HepG2 (cell line): ENCODE measurements at regions not wholly inside any gene's neighbourhood (a gene's known extent, or its start where the extent isn't known, plus 50 kb on each side); places are given as distances from the start of the nearest gene placed in this dataset.

Source experiments
- SIN3A ChIP-seq: IDR thresholded peaks from 2 replicates; pipeline ENCODE4 v1.6.1; 2011; ENCODE audit warnings: low read depth, mild to moderate bottlenecking, control low read depth, low read length, borderline replicate concordance
- SMAD3 ChIP-seq: sonication (generic); formaldehyde crosslinking; IDR thresholded peaks from 2 replicates; pipeline ENCODE4 v1.4.0; 2020; ENCODE audit warnings: missing genetic modification reagents
- SRY ChIP-seq: sonication (generic); formaldehyde crosslinking; IDR thresholded peaks from 2 replicates; pipeline ENCODE4 v1.8.0; 2022; ENCODE audit warnings: mild to moderate bottlenecking, missing genetic modification reagents
- TAF1 ChIP-seq: sonication (generic); formaldehyde crosslinking; IDR thresholded peaks from 2 replicates; pipeline ENCODE4 v1.4.0; 2020; ENCODE audit warnings: missing genetic modification reagents
- TF ChIP-seq, protein P1 (sequence below): IDR thresholded peaks from 2 replicates; pipeline ENCODE4 v1.6.1; 2016
- TF ChIP-seq, protein P2 (sequence below): sonication (generic); formaldehyde crosslinking; IDR thresholded peaks from 2 replicates; pipeline ENCODE4 v1.5.1; 2020; ENCODE audit warnings: mild to moderate bottlenecking, missing genetic modification reagents

DNA sequence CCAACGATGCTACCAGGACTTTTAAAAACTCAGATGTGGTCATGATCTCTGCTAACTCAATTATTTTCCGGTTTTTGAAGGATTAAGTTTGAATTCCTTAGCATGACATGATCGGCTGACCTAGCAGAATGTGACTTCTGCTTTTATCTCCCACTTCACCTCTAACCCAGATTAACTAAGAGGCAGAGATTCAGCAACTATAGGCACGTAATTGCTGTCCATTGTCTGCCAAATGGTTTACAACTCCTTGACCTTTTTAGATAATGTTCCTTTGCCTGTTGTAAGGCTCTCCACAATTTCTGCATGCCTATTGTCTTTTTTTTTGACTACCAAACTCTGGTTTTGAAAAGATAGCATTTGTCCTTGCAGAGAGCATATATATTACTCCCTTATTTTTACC lies 268.2 kb downstream of the BRINP1 start:
- TF ChIP-seq, protein P1, sequence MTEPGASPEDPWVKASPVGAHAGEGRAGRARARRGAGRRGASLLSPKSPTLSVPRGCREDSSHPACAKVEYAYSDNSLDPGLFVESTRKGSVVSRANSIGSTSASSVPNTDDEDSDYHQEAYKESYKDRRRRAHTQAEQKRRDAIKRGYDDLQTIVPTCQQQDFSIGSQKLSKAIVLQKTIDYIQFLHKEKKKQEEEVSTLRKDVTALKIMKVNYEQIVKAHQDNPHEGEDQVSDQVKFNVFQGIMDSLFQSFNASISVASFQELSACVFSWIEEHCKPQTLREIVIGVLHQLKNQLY (CRISPR knock-in tag): no peak
- no peak for TF ChIP-seq TAF1
- TF ChIP-seq, protein P2, sequence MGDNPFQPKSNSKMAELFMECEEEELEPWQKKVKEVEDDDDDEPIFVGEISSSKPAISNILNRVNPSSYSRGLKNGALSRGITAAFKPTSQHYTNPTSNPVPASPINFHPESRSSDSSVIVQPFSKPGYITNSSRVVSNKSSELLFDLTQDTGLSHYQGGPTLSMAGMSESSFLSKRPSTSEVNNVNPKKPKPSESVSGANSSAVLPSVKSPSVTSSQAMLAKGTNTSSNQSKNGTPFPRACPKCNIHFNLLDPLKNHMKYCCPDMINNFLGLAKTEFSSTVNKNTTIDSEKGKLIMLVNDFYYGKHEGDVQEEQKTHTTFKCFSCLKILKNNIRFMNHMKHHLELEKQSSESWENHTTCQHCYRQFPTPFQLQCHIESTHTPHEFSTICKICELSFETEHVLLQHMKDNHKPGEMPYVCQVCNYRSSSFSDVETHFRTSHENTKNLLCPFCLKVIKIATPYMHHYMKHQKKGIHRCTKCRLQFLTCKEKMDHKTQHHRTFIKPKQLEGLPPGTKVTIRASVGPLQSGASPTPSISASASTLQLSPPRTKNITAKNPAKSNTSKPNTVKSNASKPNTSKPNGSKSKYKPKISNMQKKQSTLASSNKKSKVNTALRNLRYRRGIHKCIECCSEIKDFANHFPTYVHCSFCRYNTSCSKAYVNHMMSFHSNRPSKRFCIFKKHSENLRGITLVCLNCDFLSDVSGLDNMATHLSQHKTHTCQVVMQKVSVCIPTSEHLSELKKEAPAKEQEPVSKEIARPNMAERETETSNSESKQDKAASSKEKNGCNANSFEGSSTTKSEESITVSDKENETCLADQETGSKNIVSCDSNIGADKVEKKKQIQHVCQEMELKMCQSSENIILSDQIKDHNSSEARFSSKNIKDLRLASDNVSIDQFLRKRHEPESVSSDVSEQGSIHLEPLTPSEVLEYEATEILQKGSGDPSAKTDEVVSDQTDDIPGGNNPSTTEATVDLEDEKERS (CRISPR knock-in tag): no peak
- no peak for TF ChIP-seq SRY (CRISPR knock-in tag)
- TF ChIP-seq SIN3A: no peak
- TF ChIP-seq SMAD3 (CRISPR knock-in tag): no peak
